HS-27A (cell line): ENCODE measurements at regions not wholly inside any gene's neighbourhood (a gene's known extent, or its start where the extent isn't known, plus 50 kb on each side); places are given as distances from the start of the nearest gene placed in this dataset.

Experiments
- DNase-seq: peaks from one replicate; pipeline ENCODE4 v3.0.0-alpha.2; 2012; ENCODE audit warnings: low read depth, missing footprints

GRCh38 chr6:18963439-18963838, 576.3 kb downstream of the RNF144B start:
- no peak for DNase-seq

- DNase-seq: no peak
These were observed 586.1 kb downstream of the RNF144B start for GRCh38 chr6:18973251-18973650.

GRCh38 chr6:18976091-18976490, 588.9 kb downstream of the RNF144B start:
- DNase-seq: no peak

GRCh38 chr6:18976966-18977365, 589.8 kb downstream of the RNF144B start:
- DNase-seq: no peak

- no peak for DNase-seq
These were observed 591.4 kb downstream of the RNF144B start for GRCh38 chr6:18978337-18979128.

- no peak for DNase-seq
These were observed 597.9 kb downstream of the RNF144B start for GRCh38 chr6:18985061-18985460.

GRCh38 chr6:18985996-18986395, 598.8 kb downstream of the RNF144B start:
- no peak for DNase-seq

- no peak for DNase-seq
These were observed 601.5 kb downstream of the RNF144B start for GRCh38 chr6:18988636-18989035.

GRCh38 chr6:18990059-18990978, 603.2 kb downstream of the RNF144B start:
- peak; percentile 7 for DNase-seq

GRCh38 chr6:18997375-18997826, 610.3 kb downstream of the RNF144B start:
- no peak for DNase-seq

- no peak for DNase-seq
These were observed 615.9 kb downstream of the RNF144B start for GRCh38 chr6:19002976-19003560.

GRCh38 chr6:19004176-19004575, 617.0 kb downstream of the RNF144B start:
- no peak for DNase-seq

- no peak for DNase-seq
These were observed 622.6 kb downstream of the RNF144B start for GRCh38 chr6:19009769-19010168.

- no peak for DNase-seq
These were observed 626.0 kb downstream of the RNF144B start for GRCh38 chr6:19013026-19013705.

GRCh38 chr6:19024737-19025136, 637.6 kb downstream of the RNF144B start:
- no peak for DNase-seq

GRCh38 chr6:19028201-19028600, 641.1 kb downstream of the RNF144B start:
- DNase-seq: no peak

GRCh38 chr6:19032591-19033295, 645.6 kb downstream of the RNF144B start:
- DNase-seq: no peak

- DNase-seq: no peak
These were observed 646.5 kb downstream of the RNF144B start for GRCh38 chr6:19033683-19034082.

- no peak for DNase-seq
These were observed 647.8 kb downstream of the RNF144B start for GRCh38 chr6:19034986-19035385.

- DNase-seq: no peak
These were observed 648.5 kb downstream of the RNF144B start for GRCh38 chr6:19035461-19036195.

- no peak for DNase-seq
These were observed 649.0 kb downstream of the RNF144B start for GRCh38 chr6:19036196-19036555.
